ENCODE measurements at regions not wholly inside any gene's neighbourhood (a gene's known extent, or its start where the extent isn't known, plus 50 kb on each side); places are given as distances from the start of the nearest gene placed in this dataset.
A peak's percentile ranks its signal among the peaks of the same experiment; 100 is the strongest.

- Mint-ChIP-seq H3K9me3 (no peaks in the 10 kb centered on the region), H3K27ac (no peak overlapping the region), H3K36me3 (no peaks in the 10 kb centered on the region), H3K4me3 (no peak overlapping the region), H3K27me3 (peaks cover 0 to 7% (median 2%) of the 10 kb centered on the region in 5 donors), H3K4me1 (peaks cover 0 to 3% (median 0%) of the 10 kb centered on the region in 7 donors)
- DNase-seq (peak; percentile 33 to 66 (median 57)), ATAC-seq (peak; percentile 92)
- Histone ChIP-seq H3K36me3 (ENCODE audit: control insufficient read depth in 2 of 3, insufficient read depth in 3 of 3, low read length in 3 of 3) (no peaks in the 10 kb centered on the region), H3K4me3 (ENCODE audit: low read length) (no peak overlapping the region), H3K27me3 (ENCODE audit: control insufficient read depth in 2 of 2, insufficient read depth in 2 of 2, low read length in 2 of 2) (no peaks in the 10 kb centered on the region), H3K27ac (ENCODE audit: low read depth, low read length) (no peak overlapping the region), H3K4me1 (ENCODE audit: control insufficient read depth in 2 of 2, insufficient read depth in 2 of 2, low read length in 2 of 2) (no peaks in the 10 kb centered on the region), H3K9me3 (ENCODE audit: control insufficient read depth in 2 of 3, low read length in 3 of 3) (no peaks in the 10 kb centered on the region)
- CTCF ChIA-PET: interaction anchor here (0.6 to 2.1 kb wide), 6 partner anchors 16 to 494 kb away, joined by 3 to 11 read pairs (median 4); no protein-coding TSS in a partner anchor
- POLR2A ChIA-PET: no interaction called here
- intact Hi-C loops (cut with micrococcal nuclease): loop anchor here (1.0 to 2.0 kb wide), 4 partner anchors 53 to 495 kb away; partner anchors contain the start of gene MBIP (in 1 of the 2)
Observed at GRCh38 chr14:36373982-36374673, 53.7 kb upstream of the MBIP start.
